Transverse colon (tissue), 4 donors: ENCODE measurements at regions not wholly inside any gene's neighbourhood (a gene's known extent, or its start where the extent isn't known, plus 50 kb on each side); places are given as distances from the start of the nearest gene placed in this dataset.

ENCODE experiments used
- DNase-seq: peaks from one replicate; pipeline ENCODE4 v3.0.0-alpha.2; 2019
- H3K27ac ChIP-seq, 4 donors: fragments of 200-600 bp; sonication (generic); 2 replicates each; pipeline ENCODE4 v1.5.1; 2016 to 2018; ENCODE audit warnings: inconsistent platforms in 4 of 4
- H3K27me3 ChIP-seq: fragments of 200-600 bp; sonication (generic); 2 replicates; pipeline ENCODE4 v1.5.1; 2017; ENCODE audit warnings: inconsistent platforms
- H3K36me3 ChIP-seq, 4 donors: fragments of 200-600 bp; sonication (generic); 2 replicates each; pipeline ENCODE4 v1.5.1; 2017 to 2019; ENCODE audit warnings: inconsistent platforms in 4 of 4
- H3K4me1 ChIP-seq, 4 donors: fragments of 200-600 bp; sonication (generic); 2 replicates each; pipeline ENCODE4 v1.5.1; 2017 to 2020; ENCODE audit warnings: inconsistent platforms in 4 of 4
- H3K4me3 ChIP-seq, 4 donors: fragments of 200-600 bp; sonication (generic); 1 replicate in 1 of 4; 2 replicates in 3 of 4; pipeline versions ENCODE4 v1.5.1 to v1.6.1; 2017 to 2019; ENCODE audit warnings: inconsistent platforms in 4 of 4
- H3K9me3 ChIP-seq, 2 donors: fragments of 200-600 bp; sonication (generic); 2 replicates each; pipeline ENCODE4 v1.5.1; 2017 to 2019; ENCODE audit warnings: inconsistent platforms in 2 of 2
- CTCF ChIP-seq, 5 experiments: fragments of 200-600 bp in 3 of 5; fragments of 450-650 bp in 2 of 5; sonication (generic) in 3 of 5; IDR thresholded peaks; 1 replicate in 2 of 5; 2 replicates in 3 of 5; pipeline ENCODE4 v1.5.1; 2016 to 2017; ENCODE audit warnings: antibody characterized with exemption in 5 of 5, inconsistent platforms in 3 of 5, mild to moderate bottlenecking in 2 of 5, moderate library complexity in 1 of 5
- EP300 ChIP-seq: sonication (generic); formaldehyde crosslinking; IDR thresholded peaks from one replicate; pipeline ENCODE4 v1.6.1; 2017; ENCODE audit warnings: antibody characterized with exemption, low read depth
- POLR2A ChIP-seq: fragments of 450-650 bp; IDR thresholded peaks from one replicate; pipeline ENCODE4 v1.6.1; 2016; ENCODE audit warnings: antibody characterized with exemption, mild to moderate bottlenecking, moderate library complexity
- POLR2AphosphoS5 ChIP-seq, 3 donors: sonication (generic); formaldehyde crosslinking; IDR thresholded peaks; one replicate each; pipeline ENCODE4 v1.6.1; 2016; ENCODE audit warnings: antibody characterized with exemption in 3 of 3
- WGBS, 2 donors: methylation state at CpG; one replicate each; pipeline ENCODE4 v1.1.5; 2018; ENCODE audit warnings: low coverage in 1 of 2; 5-methylcytosine and 5-hydroxymethylcytosine counted together
- in situ Hi-C, 4 donors: fragments of 200-750 bp; cut with MboI; loops; one replicate each; pipeline versions ENCODE4 v1.15.0 to v1.15.1; 2017; ENCODE audit warnings: low sequenced_read_pairs in 3 of 4, low pct_ligation_motif_present in 1 of 4, low pct_unique_long_range_greater_than_20kb in 1 of 4
- intact Hi-C: fragments of 100-400 bp; cut with DNase I; formaldehyde crosslinking; loops from one replicate; pipeline ENCODE4 v1.15.1; 2023; ENCODE audit warnings: low total_unique reads

GRCh38 chr5:56705217-56705616 lies 110.1 kb upstream of the MAP3K1 start:
- H3K4me1 ChIP-seq, result no peaks in the 10 kb centered on the region
- 69% methylated on average over 5 of the region's 5 CpGs; no CpG with 5 or more reads in 1 of the 2 donors for WGBS, 2 donors
- H3K9me3 ChIP-seq, result no peaks in the 10 kb centered on the region
- no peaks in the 10 kb centered on the region for H3K36me3 ChIP-seq
- H3K27me3 ChIP-seq, result no peaks in the 10 kb centered on the region
- TF ChIP-seq CTCF (IDR thresholded peaks at IDR 0.05) (no peak), POLR2AphosphoS5 (IDR thresholded peaks at IDR 0.05) (no peak), EP300 (no peak)
- H3K27ac ChIP-seq, result no peak overlapping the region
- DNase-seq, result no peak
- in situ Hi-C loops, result no loop called here
- intact Hi-C loops, result no loop called here
- no peak overlapping the region for H3K4me3 ChIP-seq

- H3K27ac ChIP-seq, result no peak overlapping the region
- no peaks in the 10 kb centered on the region for H3K27me3 ChIP-seq
- no peaks in the 10 kb centered on the region for H3K4me1 ChIP-seq
- H3K9me3 ChIP-seq, result no peaks in the 10 kb centered on the region
- in situ Hi-C loops, result no loop called here
- DNase-seq, result no peak
- intact Hi-C loops, result no loop called here
- H3K36me3 ChIP-seq, result no peaks in the 10 kb centered on the region
- no peak overlapping the region for H3K4me3 ChIP-seq
- TF ChIP-seq CTCF (IDR thresholded peaks at IDR 0.05), result no peak
- no peak for TF ChIP-seq EP300
- no peak for TF ChIP-seq POLR2A
- no peak for TF ChIP-seq POLR2AphosphoS5 (IDR thresholded peaks at IDR 0.05)
- WGBS, 2 donors, result 74% methylated on average over 2 of the region's 2 CpGs; no CpG with 5 or more reads in 1 of the 2 donors
Measured at GRCh38 chr5:56703952-56704351, 111.4 kb upstream of the MAP3K1 start.

GRCh38 chr5:56700711-56701110 lies 114.6 kb upstream of the MAP3K1 start:
- no peaks in the 10 kb centered on the region for H3K9me3 ChIP-seq
- H3K4me1 ChIP-seq, result no peaks in the 10 kb centered on the region
- H3K36me3 ChIP-seq, result no peaks in the 10 kb centered on the region
- TF ChIP-seq POLR2AphosphoS5 (IDR thresholded peaks at IDR 0.05) (no peak), EP300 (no peak), POLR2A (no peak), CTCF (IDR thresholded peaks at IDR 0.05) (no peak)
- no peak for DNase-seq
- H3K27ac ChIP-seq, result no peak overlapping the region
- intact Hi-C loops, result no loop called here
- H3K27me3 ChIP-seq, result no peaks in the 10 kb centered on the region
- H3K4me3 ChIP-seq, result no peak overlapping the region
- WGBS, 2 donors, result 77 to 80% methylated on average over 1 to 4 of the region's 4 CpGs
- in situ Hi-C loops, result no loop called here

GRCh38 chr5:56699538-56699937 lies 115.8 kb upstream of the MAP3K1 start:
- DNase-seq, result no peak
- in situ Hi-C loops, result no loop called here
- TF ChIP-seq CTCF (IDR thresholded peaks at IDR 0.05) (no peak), EP300 (no peak), POLR2A (no peak), POLR2AphosphoS5 (IDR thresholded peaks at IDR 0.05) (no peak)
- H3K4me3 ChIP-seq, result no peak overlapping the region
- H3K36me3 ChIP-seq, result no peaks in the 10 kb centered on the region
- intact Hi-C loops, result no loop called here
- H3K27ac ChIP-seq, result no peak overlapping the region
- no peaks in the 10 kb centered on the region for H3K9me3 ChIP-seq
- no peaks in the 10 kb centered on the region for H3K27me3 ChIP-seq
- H3K4me1 ChIP-seq, result no peaks in the 10 kb centered on the region
- 83 to 95% methylated on average over 8 of the region's 8 CpGs for WGBS, 2 donors
